ENCODE measurements at regions not wholly inside any gene's neighbourhood (a gene's known extent, or its start where the extent isn't known, plus 50 kb on each side); places are given as distances from the start of the nearest gene placed in this dataset.

DNA sequence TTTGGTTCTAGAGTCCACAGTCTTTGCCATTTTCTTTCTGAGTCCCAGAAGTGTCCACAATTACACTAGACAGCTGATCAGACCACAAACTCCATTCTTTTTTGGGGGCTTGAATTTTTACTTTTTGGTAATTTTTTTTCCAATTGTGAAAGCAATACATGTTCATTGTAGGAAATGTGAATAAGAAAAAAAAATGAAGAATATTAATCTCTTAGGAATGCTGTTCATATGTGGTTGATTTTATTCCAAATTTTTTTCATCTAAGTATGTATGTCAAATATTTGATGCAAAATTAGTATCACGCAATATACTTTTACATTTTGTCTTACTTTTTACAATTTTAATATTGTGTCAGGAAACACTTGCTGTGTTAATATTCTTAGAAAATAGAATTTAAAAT is 76.4 kb upstream of the ETS2 start:
- DNase-seq: no peak
- Histone ChIP-seq H3K79me2 (ENCODE audit: insufficient read depth, low read length) (no peaks in the 10 kb centered on the region), H3K4me1 (ENCODE audit: insufficient read depth, low read length) (peaks cover 7% of the 10 kb centered on the region), H3K36me3 (ENCODE audit: insufficient read depth, low read length) (no peaks in the 10 kb centered on the region), H3K4me2 (ENCODE audit: insufficient read depth, low read length) (no peak overlapping the region), H3K27ac (ENCODE audit: low read length) (no peak overlapping the region), H2AFZ (ENCODE audit: low read depth, low read length) (no peak overlapping the region), H3K27me3 (ENCODE audit: insufficient read depth, low read length, poor library complexity) (no peaks in the 10 kb centered on the region), H3K4me3 (ENCODE audit: low read depth in 1 of 2, low read length in 2 of 2) (no peak overlapping the region), H3K9ac (ENCODE audit: low read depth, low read length) (no peak overlapping the region), H4K20me1 (ENCODE audit: insufficient read depth, low read length) (no peaks in the 10 kb centered on the region), H3K9me3 (ENCODE audit: insufficient read depth, low read length, severe bottlenecking) (peaks cover 11% of the 10 kb centered on the region)
- no peak for ATAC-seq (ENCODE audit: insufficient read depth, low read depth)
- no peak for TF ChIP-seq EZH2 (IDR thresholded peaks at IDR 0.05; ENCODE audit: borderline replicate concordance, low read depth, low read length, severe bottlenecking)
- TF ChIP-seq, protein P1, sequence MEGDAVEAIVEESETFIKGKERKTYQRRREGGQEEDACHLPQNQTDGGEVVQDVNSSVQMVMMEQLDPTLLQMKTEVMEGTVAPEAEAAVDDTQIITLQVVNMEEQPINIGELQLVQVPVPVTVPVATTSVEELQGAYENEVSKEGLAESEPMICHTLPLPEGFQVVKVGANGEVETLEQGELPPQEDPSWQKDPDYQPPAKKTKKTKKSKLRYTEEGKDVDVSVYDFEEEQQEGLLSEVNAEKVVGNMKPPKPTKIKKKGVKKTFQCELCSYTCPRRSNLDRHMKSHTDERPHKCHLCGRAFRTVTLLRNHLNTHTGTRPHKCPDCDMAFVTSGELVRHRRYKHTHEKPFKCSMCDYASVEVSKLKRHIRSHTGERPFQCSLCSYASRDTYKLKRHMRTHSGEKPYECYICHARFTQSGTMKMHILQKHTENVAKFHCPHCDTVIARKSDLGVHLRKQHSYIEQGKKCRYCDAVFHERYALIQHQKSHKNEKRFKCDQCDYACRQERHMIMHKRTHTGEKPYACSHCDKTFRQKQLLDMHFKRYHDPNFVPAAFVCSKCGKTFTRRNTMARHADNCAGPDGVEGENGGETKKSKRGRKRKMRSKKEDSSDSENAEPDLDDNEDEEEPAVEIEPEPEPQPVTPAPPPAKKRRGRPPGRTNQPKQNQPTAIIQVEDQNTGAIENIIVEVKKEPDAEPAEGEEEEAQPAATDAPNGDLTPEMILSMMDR (IDR thresholded peaks at IDR 0.05; ENCODE audit: borderline replicate concordance, extremely low read depth, low read length, poor library complexity, severe bottlenecking): no peak

DNA sequence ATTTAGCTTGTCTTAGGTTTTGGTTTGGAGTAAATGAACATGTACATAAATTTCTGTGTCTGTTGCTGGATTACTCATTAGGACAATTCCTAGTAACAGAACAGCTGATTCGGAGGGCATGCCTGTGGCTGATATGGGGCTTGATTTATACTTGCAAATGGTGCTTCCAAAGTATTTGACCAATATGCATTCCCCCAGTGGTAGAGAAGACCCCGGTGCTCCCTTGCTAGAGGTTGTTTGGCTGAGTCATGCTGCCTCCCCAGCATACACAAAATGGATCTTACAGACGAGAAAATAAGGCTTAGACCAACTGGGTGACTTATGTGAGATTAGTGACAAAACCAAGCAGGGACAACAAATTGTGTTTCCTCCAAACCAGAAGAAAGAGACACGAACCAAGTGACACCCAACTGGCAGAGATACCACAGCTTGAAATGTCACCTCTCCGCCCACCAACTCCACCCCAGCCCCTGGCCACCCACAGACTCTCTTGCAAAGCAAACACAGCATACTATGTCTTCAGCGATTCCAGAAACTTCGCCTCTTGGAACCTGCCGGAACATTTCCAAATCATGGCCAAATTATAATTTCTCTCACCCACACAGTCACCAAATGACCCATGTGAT is 75.9 kb upstream of the ETS2 start:
- Histone ChIP-seq H3K27ac (ENCODE audit: low read length) (no peak overlapping the region), H3K9ac (ENCODE audit: low read depth, low read length) (no peak overlapping the region), H3K9me3 (ENCODE audit: insufficient read depth, low read length, severe bottlenecking) (peaks cover 9% of the 10 kb centered on the region), H2AFZ (ENCODE audit: low read depth, low read length) (no peak overlapping the region), H3K4me1 (ENCODE audit: insufficient read depth, low read length) (peaks cover 13% of the 10 kb centered on the region), H3K36me3 (ENCODE audit: insufficient read depth, low read length) (no peaks in the 10 kb centered on the region), H3K4me3 (ENCODE audit: low read depth in 1 of 2, low read length in 2 of 2) (no peak overlapping the region), H4K20me1 (ENCODE audit: insufficient read depth, low read length) (no peaks in the 10 kb centered on the region), H3K27me3 (ENCODE audit: insufficient read depth, low read length, poor library complexity) (no peaks in the 10 kb centered on the region), H3K79me2 (ENCODE audit: insufficient read depth, low read length) (no peaks in the 10 kb centered on the region), H3K4me2 (ENCODE audit: insufficient read depth, low read length) (no peak overlapping the region)
- no peak for DNase-seq
- no peak for ATAC-seq (ENCODE audit: insufficient read depth, low read depth)
- TF ChIP-seq EZH2 (IDR thresholded peaks at IDR 0.05; ENCODE audit: borderline replicate concordance, low read depth, low read length, severe bottlenecking): no peak
- TF ChIP-seq, protein P1 (IDR thresholded peaks at IDR 0.05; ENCODE audit: borderline replicate concordance, extremely low read depth, low read length, poor library complexity, severe bottlenecking): no peak

DNA sequence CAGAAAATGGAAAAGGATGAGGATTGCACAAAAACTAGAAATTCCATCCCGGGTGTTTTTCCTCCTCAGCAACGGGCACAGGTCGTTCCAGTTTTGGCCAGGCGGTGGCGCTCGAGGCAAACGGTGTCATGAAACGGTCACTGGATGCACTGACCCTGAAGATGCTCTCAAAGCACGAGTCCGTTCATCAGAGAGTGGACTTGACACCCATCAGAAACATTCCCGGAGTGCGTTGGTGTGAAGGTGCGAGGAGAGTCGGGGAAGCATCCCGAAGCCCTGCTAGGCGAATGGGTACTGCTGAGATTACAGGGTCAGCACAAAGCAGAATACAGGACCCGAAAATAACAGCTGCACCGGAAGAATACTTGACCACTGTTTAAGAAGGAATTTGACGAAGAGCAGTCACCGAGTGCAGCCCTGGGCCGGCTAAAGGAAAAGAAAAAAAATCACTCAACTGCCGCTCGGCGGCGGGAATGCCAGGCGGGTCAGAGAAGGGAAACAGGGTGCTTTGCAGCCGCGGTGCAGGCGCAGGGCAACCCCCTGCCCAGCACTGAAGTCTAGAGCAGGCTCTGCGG is 71.7 kb upstream of the ETS2 start:
- no peaks in the 10 kb centered on the region for H3K36me3 ChIP-seq (ENCODE audit: insufficient read depth, low read length)
- peak overlapping the region; percentile 87 for H2AFZ ChIP-seq (ENCODE audit: low read depth, low read length)
- peaks cover 17% of the 10 kb centered on the region for H3K4me1 ChIP-seq (ENCODE audit: insufficient read depth, low read length)
- H3K4me2 ChIP-seq (ENCODE audit: insufficient read depth, low read length): peak overlapping the region; percentile 85
- DNase-seq: peak; percentile 78
- peak overlapping the region; percentile 60 for H3K9ac ChIP-seq (ENCODE audit: low read depth, low read length)
- H3K9me3 ChIP-seq (ENCODE audit: insufficient read depth, low read length, severe bottlenecking): no peaks in the 10 kb centered on the region
- peak overlapping the region; percentile 38 to 72; a peak in 3 of 4 replicates for H3K4me3 ChIP-seq (ENCODE audit: low read depth in 1 of 2, low read length in 2 of 2)
- peak; percentile 83 for ATAC-seq (ENCODE audit: insufficient read depth, low read depth)
- no peaks in the 10 kb centered on the region for H3K79me2 ChIP-seq (ENCODE audit: insufficient read depth, low read length)
- peak overlapping the region; percentile 74 for H3K27ac ChIP-seq (ENCODE audit: low read length)
- H3K27me3 ChIP-seq (ENCODE audit: insufficient read depth, low read length, poor library complexity): no peaks in the 10 kb centered on the region
- H4K20me1 ChIP-seq (ENCODE audit: insufficient read depth, low read length): no peaks in the 10 kb centered on the region
- TF ChIP-seq EZH2 (IDR thresholded peaks at IDR 0.05; ENCODE audit: borderline replicate concordance, low read depth, low read length, severe bottlenecking): no peak
- TF ChIP-seq, protein P1 (IDR thresholded peaks at IDR 0.05; ENCODE audit: borderline replicate concordance, extremely low read depth, low read length, poor library complexity, severe bottlenecking): peak; percentile 96

All from DND-41 (cell line).